Urothelium cell line (cell line): ENCODE measurements at regions not wholly inside any gene's neighbourhood (a gene's known extent, or its start where the extent isn't known, plus 50 kb on each side); places are given as distances from the start of the nearest gene placed in this dataset.
"Not testable (repeated sequence)": the region's sequence is repeated elsewhere in the genome, so short reads cannot be mapped to it uniquely, and the experiment has no call there.

ENCODE experiments used
- DNase-seq: peaks from one replicate; pipeline ENCODE4 v3.0.0; 2011; ENCODE audit warnings: low spot score, mixed read lengths
- FAIRE-seq: peaks from 2 replicates; lab custom pipeline; 2011; peaks lifted over from hg19 to GRCh38; lab: Jason Lieb, UNC

DNA sequence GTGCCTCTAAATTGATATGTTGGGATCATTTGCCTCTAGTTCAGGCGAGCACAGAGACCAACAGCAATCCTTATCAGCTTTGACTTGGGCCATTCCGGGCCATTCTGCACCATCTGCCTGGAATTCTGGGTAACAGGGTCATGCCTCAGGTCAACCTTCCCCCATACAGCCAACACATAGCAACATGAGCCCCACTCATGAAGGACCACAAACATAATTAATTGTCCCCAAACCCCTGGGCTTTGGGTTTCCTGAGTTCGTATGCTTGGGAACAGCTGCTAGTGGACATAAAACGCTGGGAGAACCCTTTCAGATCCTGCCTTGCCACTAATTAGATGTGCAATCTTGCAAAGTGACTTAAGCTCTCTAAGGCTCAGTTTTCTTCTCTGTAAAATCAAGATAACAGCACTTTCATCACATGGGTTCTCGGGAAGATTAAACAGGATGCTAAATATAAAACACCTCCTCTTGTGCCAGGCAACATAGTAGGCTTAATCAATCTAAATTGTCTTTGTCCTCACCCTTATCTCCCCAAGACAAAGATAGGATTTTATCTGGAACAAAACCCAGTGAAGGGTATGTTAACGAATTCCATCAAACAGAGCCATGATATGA is 426.5 kb downstream of the CD83 start:
- DNase-seq (no peak), FAIRE-seq (no peak)

- FAIRE-seq (no peak), DNase-seq (no peak)
Observed at GRCh38 chr6:14544666-14545065, 427.1 kb downstream of the CD83 start.

GRCh38 chr6:14545496-14545895 is 427.9 kb downstream of the CD83 start:
- DNase-seq (no peak), FAIRE-seq (no peak)

GRCh38 chr6:14546036-14546435 is 428.5 kb downstream of the CD83 start:
- DNase-seq (no peak), FAIRE-seq (no peak)

- DNase-seq (no peak), FAIRE-seq (no peak)
Observed at GRCh38 chr6:14547284-14547998, 429.9 kb downstream of the CD83 start.

- FAIRE-seq (no peak), DNase-seq (no peak)
Observed at GRCh38 chr6:14549304-14549770, 431.8 kb downstream of the CD83 start.

GRCh38 chr6:14549871-14550270 is 432.3 kb downstream of the CD83 start:
- FAIRE-seq (no peak), DNase-seq (no peak)

- FAIRE-seq, result no peak
- no peak for DNase-seq
Observed at GRCh38 chr6:14550410-14550809, 432.8 kb downstream of the CD83 start.

GRCh38 chr6:14550822-14551221 is 433.2 kb downstream of the CD83 start:
- FAIRE-seq (no peak), DNase-seq (no peak)

DNA sequence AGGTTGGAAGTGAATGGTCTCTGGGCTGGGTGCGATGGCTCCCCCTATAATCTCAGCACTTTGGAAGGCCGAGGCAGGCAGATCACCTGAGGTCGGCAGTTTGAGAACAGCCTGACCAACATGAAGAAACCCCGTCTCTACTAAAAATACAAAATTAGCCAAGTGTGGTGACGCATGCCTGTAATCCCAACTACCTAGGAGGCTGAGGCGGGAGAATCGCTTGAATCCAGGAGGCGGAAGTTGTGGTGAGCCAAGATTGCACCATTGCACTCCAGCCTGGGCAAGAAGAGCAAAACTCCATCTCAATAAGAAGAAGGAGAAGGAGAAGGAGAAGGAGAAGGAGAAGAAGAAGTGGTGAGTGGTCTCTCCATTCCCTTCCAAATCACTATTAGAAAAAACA is 434.0 kb downstream of the CD83 start:
- FAIRE-seq, DNase-seq: not testable (repeated sequence)

- DNase-seq (no peak), FAIRE-seq (no peak)
Observed at GRCh38 chr6:14552891-14553290, 435.3 kb downstream of the CD83 start.

GRCh38 chr6:14553515-14553914 is 435.9 kb downstream of the CD83 start:
- FAIRE-seq (no peak), DNase-seq (no peak)

GRCh38 chr6:14555804-14556203 is 438.2 kb downstream of the CD83 start:
- DNase-seq (no peak), FAIRE-seq (no peak)

DNA sequence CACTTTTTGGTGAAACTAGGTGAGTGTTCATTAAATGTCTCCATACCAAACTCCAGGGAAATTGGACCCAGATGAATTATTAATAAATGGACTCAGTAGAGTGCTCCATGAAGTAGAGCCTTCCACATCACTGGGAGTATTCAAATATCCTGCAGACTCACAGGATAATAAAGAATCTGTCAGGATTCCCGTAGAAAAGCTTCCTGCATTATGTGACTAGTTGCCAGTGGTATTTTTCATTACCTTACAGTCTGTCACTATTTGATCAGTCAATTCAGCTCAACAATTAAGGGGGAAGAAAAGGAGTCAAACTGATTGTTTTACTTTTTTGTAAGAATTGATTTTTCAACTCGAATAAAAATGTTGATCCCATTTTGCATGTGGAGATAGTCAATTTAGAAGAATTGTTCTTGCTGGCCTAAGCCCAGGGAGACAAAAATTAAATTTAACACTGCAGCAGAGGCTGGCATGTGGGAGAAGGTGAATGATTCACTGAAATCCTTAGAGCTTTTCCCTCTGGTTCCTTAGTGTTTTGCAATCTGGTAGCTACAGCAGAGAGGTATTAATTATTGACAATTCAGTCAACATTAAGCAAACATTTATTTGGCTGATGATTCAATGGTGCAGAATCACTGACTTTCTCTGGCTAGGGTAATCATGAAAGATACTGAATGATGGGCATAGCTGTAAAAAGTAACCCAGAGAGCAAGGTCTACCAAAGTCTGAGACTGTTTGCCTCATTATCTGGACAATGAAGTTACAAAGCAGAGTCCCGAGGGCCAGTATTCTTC is 442.4 kb downstream of the CD83 start:
- DNase-seq (no peak), FAIRE-seq (no peak)

GRCh38 chr6:14561563-14561962 is 444.0 kb downstream of the CD83 start:
- not testable (repeated sequence) for FAIRE-seq, DNase-seq

GRCh38 chr6:14567842-14568241 is 450.3 kb downstream of the CD83 start:
- DNase-seq, result no peak
- FAIRE-seq, result no peak

DNA sequence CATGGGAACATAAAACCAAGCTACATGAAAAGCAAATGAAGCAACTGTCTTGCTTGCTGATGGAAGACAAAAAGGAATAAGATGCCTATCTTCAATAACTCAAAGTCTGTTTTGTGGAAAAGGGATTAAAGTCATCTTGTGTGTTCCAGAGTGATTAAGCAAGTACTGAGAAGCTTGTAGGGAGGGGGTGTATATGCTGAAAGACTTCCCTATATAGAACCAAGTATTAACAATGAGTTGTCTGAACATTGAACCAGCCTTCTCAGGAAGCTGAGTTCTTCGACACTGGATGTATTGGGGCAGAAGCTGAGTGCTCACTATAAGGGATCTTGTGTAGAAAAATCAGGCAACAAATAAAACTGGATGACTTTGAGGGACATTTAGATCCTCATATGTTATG is 451.8 kb downstream of the CD83 start:
- FAIRE-seq, result no peak
- no peak for DNase-seq

DNA sequence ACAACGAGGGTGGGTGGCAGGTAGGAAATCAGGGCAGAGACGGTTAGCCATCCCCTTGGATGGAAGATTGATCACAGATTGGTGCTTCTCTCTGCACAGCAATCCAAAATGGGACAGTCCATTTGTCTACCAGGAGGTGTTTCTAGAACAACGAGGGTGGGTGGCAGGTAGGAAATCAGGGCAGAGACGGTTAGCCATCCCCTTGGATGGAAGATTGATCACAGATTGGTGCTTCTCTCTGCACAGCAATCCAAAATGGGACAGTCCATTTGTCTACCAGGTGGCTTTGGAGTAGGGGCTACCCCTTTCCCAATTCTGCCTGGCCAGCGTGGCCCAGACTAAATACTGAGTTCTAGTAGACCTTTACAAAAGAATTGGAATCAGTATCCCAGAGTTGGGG is 452.3 kb downstream of the CD83 start:
- not testable (repeated sequence) for FAIRE-seq, DNase-seq

DNA sequence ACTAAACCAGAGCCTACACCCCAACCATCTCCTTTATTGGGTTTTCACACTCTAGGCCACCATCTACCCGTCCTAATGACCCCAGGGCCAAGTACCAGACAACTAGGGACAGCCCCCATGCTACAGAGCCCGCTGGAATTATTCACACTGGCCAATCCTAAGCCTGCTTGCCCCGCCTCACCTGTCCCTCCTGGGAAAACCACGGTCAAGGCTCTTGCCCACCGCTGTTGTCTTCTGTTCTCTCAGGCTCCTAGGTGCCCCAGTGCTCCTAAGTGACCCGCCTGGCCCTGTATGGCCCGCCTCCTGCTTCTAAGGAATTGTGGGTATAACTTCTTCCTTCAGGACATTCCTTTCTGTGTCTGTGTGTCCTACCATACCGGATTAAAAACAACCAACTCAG is 453.4 kb downstream of the CD83 start:
- DNase-seq (no peak), FAIRE-seq (no peak)

DNA sequence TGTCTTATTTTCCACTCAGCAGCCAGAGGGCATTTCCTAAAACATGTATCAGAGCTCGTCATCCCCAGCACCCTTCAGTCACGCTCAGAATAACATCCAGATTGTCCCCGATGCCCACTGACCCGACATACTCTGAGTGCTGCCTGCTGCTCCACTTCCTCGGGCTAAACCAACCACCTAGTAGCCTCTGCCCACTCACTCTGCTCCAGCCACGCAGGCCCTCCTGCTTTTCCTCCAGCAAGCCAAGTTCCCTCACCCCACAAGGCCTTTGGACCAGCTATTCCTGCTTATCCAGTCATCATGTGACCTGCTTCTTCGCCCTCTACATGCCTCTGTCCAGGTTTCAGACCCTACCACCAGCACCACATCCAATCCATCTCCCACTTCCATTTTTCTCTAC is 454.2 kb downstream of the CD83 start:
- FAIRE-seq (no peak), DNase-seq (no peak)

DNA sequence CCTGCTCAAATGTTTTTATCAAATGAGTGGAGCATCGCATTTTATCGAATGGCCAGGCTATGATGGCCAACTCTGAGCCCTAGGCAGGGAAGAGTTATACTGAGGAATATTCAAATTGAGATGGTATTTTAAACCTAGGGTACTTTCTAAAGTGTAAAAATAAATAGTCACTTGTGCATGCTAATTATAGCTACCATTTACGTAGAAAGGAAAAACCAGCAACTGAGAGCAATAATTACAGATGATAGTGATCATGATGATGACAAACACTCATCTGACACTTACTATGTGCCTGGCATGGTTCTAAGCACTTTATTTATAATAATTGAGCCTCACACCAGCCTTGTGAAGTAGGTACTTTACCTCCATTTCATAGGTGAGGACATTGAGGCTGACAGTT is 455.7 kb downstream of the CD83 start:
- DNase-seq (no peak), FAIRE-seq (no peak)
